ENCODE measurements at regions not wholly inside any gene's neighbourhood (a gene's known extent, or its start where the extent isn't known, plus 50 kb on each side); places are given as distances from the start of the nearest gene placed in this dataset.

- TF ChIP-seq CTCF (IDR thresholded peaks at IDR 0.05; ENCODE audit: low read depth, low read length) (no peak), EZH2phosphoT487 (IDR thresholded peaks at IDR 0.05; ENCODE audit: low read depth) (no peak)
Measured at GRCh38 chr14:34012369-34012768, 61.5 kb upstream of the EGLN3 start.

Measured in OCI-LY3 (cell line).